ENCODE measurements at regions not wholly inside any gene's neighbourhood (a gene's known extent, or its start where the extent isn't known, plus 50 kb on each side); places are given as distances from the start of the nearest gene placed in this dataset.

DNA sequence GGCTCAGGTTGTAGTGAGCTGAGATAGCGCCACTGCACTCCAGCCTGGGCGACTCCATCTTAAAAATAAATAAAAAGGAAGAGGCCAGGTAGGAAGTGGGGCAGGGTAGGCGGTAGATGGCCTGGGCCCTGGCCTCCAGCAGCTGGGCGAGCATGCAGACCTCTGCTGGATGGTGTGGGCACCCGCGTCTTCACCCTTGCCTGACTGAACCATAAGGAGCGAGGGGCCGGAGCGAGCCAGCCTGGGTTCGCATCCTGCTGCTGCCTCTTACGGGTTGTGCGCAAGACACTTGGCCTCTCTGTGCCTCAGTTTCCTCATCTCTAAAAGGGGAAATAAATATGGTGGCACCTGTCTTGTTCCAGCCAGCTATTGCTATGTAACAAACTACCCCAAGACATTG, 146.1 kb upstream of the GSE1 start:
- no peak overlapping the region for H3K9ac ChIP-seq (ENCODE audit: low read depth, low read length, poor library complexity, severe bottlenecking)
- H3K27me3 ChIP-seq (ENCODE audit: insufficient read depth, low read length, poor library complexity, severe bottlenecking): no peaks in the 10 kb centered on the region
- H3K4me1 ChIP-seq (ENCODE audit: insufficient read depth, low read length, poor library complexity, severe bottlenecking): peaks cover 75% of the 10 kb centered on the region
- H4K20me1 ChIP-seq (ENCODE audit: insufficient read depth, low read length, poor library complexity, severe bottlenecking): no peaks in the 10 kb centered on the region
- no peak overlapping the region for H3K4me3 ChIP-seq (ENCODE audit: low read length, poor library complexity, severe bottlenecking)
- no peaks in the 10 kb centered on the region for H3K36me3 ChIP-seq (ENCODE audit: insufficient read depth, low read length)
- no peak for TF ChIP-seq EZH2phosphoT487 (IDR thresholded peaks at IDR 0.05; ENCODE audit: borderline replicate concordance)
- TF ChIP-seq, protein P1, sequence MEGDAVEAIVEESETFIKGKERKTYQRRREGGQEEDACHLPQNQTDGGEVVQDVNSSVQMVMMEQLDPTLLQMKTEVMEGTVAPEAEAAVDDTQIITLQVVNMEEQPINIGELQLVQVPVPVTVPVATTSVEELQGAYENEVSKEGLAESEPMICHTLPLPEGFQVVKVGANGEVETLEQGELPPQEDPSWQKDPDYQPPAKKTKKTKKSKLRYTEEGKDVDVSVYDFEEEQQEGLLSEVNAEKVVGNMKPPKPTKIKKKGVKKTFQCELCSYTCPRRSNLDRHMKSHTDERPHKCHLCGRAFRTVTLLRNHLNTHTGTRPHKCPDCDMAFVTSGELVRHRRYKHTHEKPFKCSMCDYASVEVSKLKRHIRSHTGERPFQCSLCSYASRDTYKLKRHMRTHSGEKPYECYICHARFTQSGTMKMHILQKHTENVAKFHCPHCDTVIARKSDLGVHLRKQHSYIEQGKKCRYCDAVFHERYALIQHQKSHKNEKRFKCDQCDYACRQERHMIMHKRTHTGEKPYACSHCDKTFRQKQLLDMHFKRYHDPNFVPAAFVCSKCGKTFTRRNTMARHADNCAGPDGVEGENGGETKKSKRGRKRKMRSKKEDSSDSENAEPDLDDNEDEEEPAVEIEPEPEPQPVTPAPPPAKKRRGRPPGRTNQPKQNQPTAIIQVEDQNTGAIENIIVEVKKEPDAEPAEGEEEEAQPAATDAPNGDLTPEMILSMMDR (conservative IDR thresholded peaks at IDR 0.05; ENCODE audit: low read length): no peak; the same call in 1 of the 2 replicates
- H3F3A ChIP-seq (ENCODE audit: low read depth): peaks cover 2% of the 10 kb centered on the region; the same call in 1 of the 2 replicates
- no peak overlapping the region for H3K4me2 ChIP-seq (ENCODE audit: low read depth, low read length, poor library complexity, severe bottlenecking)
- no peaks in the 10 kb centered on the region for H3K9me3 ChIP-seq (ENCODE audit: insufficient read depth, low read depth, low read length)
- no peaks in the 10 kb centered on the region for H3K9me2 ChIP-seq (replicated peaks; ENCODE audit: low read depth, low read length)
- H3K79me2 ChIP-seq (ENCODE audit: insufficient read depth, low read length): peaks cover 68% of the 10 kb centered on the region; the same call in 1 of the 2 replicates
- H2AFZ ChIP-seq (ENCODE audit: low read length): no peak overlapping the region

DNA sequence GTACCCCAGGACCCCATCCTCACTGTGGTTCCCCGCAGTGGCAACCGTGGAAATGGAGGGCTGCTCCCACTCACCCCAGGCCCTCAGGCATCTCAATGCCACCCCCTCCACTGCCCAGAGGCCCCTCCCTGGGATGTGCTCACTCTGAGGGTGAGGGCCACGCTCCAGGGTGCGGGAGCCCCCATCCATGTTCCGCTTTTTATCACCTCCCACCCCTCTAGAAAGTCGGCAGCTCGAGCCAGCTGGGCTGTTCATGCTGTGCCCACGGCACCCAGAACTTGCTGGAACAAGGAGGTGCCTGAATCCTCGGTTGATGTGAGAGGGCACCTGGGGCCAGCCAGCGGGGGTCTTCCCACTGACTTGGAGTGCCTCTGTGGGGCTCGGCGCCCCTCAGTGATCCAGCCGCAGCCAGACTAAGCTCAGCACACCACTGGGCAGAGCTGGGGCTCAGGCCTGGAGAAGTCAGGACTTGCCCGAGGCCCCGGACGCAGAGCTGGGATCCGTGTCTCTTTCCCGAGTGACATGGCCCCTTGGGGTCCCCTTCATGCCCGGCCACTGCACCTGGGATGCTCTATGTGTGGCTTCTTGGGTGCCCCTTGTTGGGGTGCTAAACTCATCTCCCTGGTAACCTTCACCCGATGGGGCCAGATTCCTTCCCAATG, 143.1 kb upstream of the GSE1 start:
- Histone ChIP-seq H3K36me3 (ENCODE audit: insufficient read depth, low read length) (no peaks in the 10 kb centered on the region), H3K9me2 (replicated peaks; ENCODE audit: low read depth, low read length) (no peaks in the 10 kb centered on the region), H3K79me2 (ENCODE audit: insufficient read depth, low read length) (peaks cover 53% of the 10 kb centered on the region; the same call in 1 of the 2 replicates), H4K20me1 (ENCODE audit: insufficient read depth, low read length, poor library complexity, severe bottlenecking) (no peaks in the 10 kb centered on the region), H2AFZ (ENCODE audit: low read length) (no peak overlapping the region), H3F3A (ENCODE audit: low read depth) (no peaks in the 10 kb centered on the region), H3K4me1 (ENCODE audit: insufficient read depth, low read length, poor library complexity, severe bottlenecking) (peaks cover 82% of the 10 kb centered on the region), H3K27me3 (ENCODE audit: insufficient read depth, low read length, poor library complexity, severe bottlenecking) (no peaks in the 10 kb centered on the region), H3K4me3 (ENCODE audit: low read length, poor library complexity, severe bottlenecking) (peak overlapping the region; percentile 4), H3K9me3 (ENCODE audit: insufficient read depth, low read depth, low read length) (no peaks in the 10 kb centered on the region), H3K9ac (ENCODE audit: low read depth, low read length, poor library complexity, severe bottlenecking) (peak overlapping the region; percentile 54), H3K4me2 (ENCODE audit: low read depth, low read length, poor library complexity, severe bottlenecking) (peak overlapping the region; percentile 53)
- TF ChIP-seq, protein P1 (conservative IDR thresholded peaks at IDR 0.05; ENCODE audit: low read length): no peak
- TF ChIP-seq EZH2phosphoT487 (IDR thresholded peaks at IDR 0.05; ENCODE audit: borderline replicate concordance): no peak

DNA sequence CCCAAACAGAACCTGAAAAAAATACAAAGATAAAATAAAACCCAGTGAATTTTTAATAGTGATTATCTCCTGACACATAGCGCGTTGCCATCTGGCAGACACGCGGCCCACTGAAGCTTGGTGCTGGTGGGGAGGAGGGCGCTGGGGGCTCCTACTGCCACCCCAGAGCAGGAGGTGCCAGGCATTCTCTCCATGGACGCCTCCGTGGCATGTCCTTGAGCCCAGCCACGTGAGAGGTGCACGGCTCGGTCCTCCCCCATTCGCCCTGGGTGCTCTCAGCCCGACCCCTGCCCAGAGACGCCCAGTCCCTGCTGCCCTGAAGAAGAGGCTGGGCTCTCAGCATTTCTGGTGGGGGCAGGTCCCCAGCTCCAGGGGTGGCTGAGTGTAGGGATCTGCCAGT, 142.2 kb upstream of the GSE1 start:
- Histone ChIP-seq H3K27me3 (ENCODE audit: insufficient read depth, low read length, poor library complexity, severe bottlenecking) (no peaks in the 10 kb centered on the region), H3K9me2 (replicated peaks; ENCODE audit: low read depth, low read length) (no peaks in the 10 kb centered on the region), H2AFZ (ENCODE audit: low read length) (no peak overlapping the region), H3K4me1 (ENCODE audit: insufficient read depth, low read length, poor library complexity, severe bottlenecking) (peaks cover 77% of the 10 kb centered on the region), H3K4me2 (ENCODE audit: low read depth, low read length, poor library complexity, severe bottlenecking) (peak overlapping the region; percentile 53), H3K4me3 (ENCODE audit: low read length, poor library complexity, severe bottlenecking) (peak overlapping the region; percentile 4), H3K79me2 (ENCODE audit: insufficient read depth, low read length) (peaks cover 44% of the 10 kb centered on the region; the same call in 1 of the 2 replicates), H3K36me3 (ENCODE audit: insufficient read depth, low read length) (no peaks in the 10 kb centered on the region), H3K9me3 (ENCODE audit: insufficient read depth, low read depth, low read length) (no peaks in the 10 kb centered on the region), H3F3A (ENCODE audit: low read depth) (no peaks in the 10 kb centered on the region), H3K9ac (ENCODE audit: low read depth, low read length, poor library complexity, severe bottlenecking) (peak overlapping the region; percentile 54), H4K20me1 (ENCODE audit: insufficient read depth, low read length, poor library complexity, severe bottlenecking) (no peaks in the 10 kb centered on the region)
- no peak for TF ChIP-seq EZH2phosphoT487 (IDR thresholded peaks at IDR 0.05; ENCODE audit: borderline replicate concordance)
- TF ChIP-seq, protein P1 (conservative IDR thresholded peaks at IDR 0.05; ENCODE audit: low read length): no peak

Measured in Loucy (cell line).